GM21576 (cell line): ENCODE measurements at regions not wholly inside any gene's neighbourhood (a gene's known extent, or its start where the extent isn't known, plus 50 kb on each side); places are given as distances from the start of the nearest gene placed in this dataset.
"Not testable (repeated sequence)": the region's sequence is repeated elsewhere in the genome, so short reads cannot be mapped to it uniquely, and the experiment has no call there.

Source experiments
- ATAC-seq: cut with Tn5 transposase; IDR thresholded peaks from one replicate; pipeline ENCODE4 v1.9.1; 2021; ENCODE audit warnings: mild to moderate bottlenecking, moderate library complexity; ENCODE audit not compliant: unreplicated experiment

GRCh38 chr15:38852188-38852587 is 287.6 kb upstream of the RASGRP1 start:
- not testable (repeated sequence) for ATAC-seq

GRCh38 chr15:38853608-38854007 is 289.0 kb upstream of the RASGRP1 start:
- no peak for ATAC-seq

DNA sequence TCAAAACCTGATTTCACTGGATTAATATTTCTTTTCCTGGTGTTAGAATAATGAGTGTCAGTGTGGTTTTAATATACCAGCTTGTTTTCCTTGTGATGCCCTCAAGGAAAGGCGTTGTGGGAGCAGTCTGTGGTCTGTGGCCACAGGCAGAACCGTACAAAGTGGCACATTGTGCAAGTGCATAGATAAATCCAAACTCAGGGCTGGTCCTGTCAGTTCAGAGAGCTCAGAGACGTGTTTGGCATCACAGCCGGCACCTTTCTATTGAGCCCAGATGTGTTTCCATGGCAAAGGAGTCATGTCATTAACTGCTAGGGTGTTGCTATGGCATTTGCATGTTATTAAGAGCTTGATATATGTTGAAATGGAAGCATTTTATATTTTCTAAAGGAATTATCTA is 289.9 kb upstream of the RASGRP1 start:
- ATAC-seq: no peak

DNA sequence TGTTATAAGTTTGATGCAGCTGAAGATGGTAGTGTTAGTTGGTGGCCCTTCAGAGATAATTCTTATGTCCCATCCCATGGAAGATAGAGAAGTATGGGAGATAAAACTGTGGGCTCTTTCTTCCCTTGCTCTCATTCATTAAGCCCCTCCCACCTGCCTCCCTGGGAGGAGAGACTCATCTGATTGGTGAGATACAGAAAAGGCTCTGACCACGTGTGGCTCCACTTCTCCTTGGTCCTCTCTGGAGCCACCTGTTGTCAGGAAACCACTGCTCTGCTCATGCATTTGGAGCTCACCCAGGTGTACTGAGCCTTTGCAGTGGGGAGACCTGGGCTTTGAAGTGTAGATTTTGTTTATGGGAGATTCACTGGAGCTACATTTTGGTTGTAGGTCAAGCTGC is 293.2 kb upstream of the RASGRP1 start:
- no peak for ATAC-seq

- ATAC-seq: no peak
Measured at GRCh38 chr15:38859574-38859973, 295.0 kb upstream of the RASGRP1 start.

GRCh38 chr15:38860253-38860652 is 295.6 kb upstream of the RASGRP1 start:
- ATAC-seq: no peak

GRCh38 chr15:38860674-38861073 is 296.1 kb upstream of the RASGRP1 start:
- no peak for ATAC-seq

GRCh38 chr15:38861108-38861507 is 296.5 kb upstream of the RASGRP1 start:
- no peak for ATAC-seq

DNA sequence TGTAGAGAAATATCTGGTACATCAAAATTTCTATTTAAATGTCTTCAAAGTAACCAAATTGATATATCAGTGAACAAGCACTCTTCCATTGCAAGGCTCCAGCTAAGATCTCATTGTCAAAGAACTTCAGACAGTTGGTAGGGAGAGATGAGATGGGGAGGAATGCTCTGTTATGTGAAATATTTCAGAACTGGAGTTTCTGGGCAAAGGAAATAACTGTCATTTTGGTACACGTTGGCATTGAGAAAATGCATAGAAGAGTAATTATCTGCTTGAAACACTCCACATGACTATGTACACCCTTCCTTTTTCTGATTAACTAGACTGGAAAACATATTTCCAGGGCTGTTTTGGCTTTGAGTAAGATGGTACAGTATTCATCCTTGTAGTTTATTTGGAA is 297.5 kb upstream of the RASGRP1 start:
- ATAC-seq: no peak

- no peak for ATAC-seq
Measured at GRCh38 chr15:38863381-38863780, 298.8 kb upstream of the RASGRP1 start.

DNA sequence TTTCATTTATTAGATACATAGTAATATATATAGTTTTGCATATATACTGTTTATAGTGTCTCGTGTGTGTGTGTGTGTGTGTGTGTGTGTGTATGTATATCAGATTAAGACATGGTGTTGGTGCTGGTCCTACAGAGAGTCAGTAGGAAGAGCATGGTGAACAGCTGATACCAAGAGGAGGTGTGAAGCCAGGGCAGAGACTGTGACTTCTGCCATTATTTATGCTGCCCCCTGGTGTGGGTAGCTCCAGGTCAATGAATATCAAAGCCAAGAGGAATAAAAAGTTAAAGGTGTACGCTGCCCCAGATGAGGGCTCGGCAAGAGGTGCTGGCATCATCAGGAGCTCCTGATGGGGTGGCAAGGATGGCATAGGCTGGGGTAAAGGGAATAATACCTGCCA is 299.5 kb upstream of the RASGRP1 start:
- no peak for ATAC-seq

- no peak for ATAC-seq
Measured at GRCh38 chr15:38864827-38865581, 300.4 kb upstream of the RASGRP1 start.

DNA sequence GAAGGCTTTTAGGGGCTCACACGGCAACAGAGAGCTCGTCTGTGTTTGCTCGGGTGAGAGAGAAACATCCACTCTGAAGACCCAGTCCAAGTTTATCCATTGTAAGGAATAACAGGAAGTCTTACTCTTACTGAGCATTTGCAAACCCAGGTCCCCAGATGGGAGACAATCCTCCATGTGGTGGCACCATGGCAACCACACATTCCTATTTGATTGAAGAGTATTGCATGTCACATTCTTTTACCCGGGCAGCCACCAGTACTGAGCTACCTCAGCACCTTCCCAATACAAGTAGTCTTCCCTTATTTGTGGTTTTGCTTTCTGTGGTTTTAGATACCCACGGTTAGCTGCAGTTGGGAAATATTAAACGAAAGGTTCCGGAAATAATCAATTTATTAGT is 302.9 kb upstream of the RASGRP1 start:
- no peak for ATAC-seq

GRCh38 chr15:38868326-38869114 is 303.9 kb upstream of the RASGRP1 start:
- ATAC-seq: no peak

GRCh38 chr15:38871638-38872037 is 307.0 kb upstream of the RASGRP1 start:
- no peak for ATAC-seq

DNA sequence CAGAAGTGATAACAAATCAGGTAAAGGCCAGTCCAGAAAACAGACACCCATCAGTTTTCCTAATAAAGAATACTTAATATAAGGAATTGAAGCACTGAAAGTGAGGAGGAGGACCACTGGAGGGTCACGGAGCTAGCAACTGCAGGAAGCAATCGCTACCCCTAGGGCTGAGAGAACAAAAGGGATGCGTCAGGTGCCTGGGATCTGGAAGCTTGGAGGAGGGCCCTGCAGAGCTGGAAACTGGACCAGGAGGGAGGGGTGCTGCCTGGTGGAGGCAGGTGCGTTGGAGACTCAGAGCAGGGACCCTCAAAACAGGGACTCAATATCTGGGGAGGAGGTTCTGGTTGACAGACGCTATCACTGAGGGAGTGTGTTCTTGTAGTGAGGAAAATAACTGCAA is 308.1 kb upstream of the RASGRP1 start:
- ATAC-seq: no peak

- ATAC-seq: no peak
Measured at GRCh38 chr15:38873158-38873557, 308.5 kb upstream of the RASGRP1 start.

DNA sequence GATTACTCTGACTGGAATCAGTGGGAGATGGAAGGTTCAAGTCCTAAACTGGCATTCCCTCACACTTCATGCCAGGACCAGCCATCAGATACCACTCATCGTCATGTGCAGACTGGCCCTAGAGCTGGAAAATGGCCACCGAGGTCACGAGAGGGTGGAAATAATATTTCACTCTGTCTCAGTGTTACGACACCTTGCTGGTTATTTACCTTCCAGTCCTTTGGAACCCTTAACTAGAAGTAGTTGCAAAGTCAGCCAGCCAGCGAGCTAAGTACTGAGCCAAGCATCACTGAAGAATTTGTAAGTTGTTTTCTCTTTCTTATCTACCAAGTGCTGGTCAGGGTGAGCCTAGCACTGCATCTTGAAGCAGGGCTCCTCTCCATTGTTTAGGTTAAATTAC is 309.9 kb upstream of the RASGRP1 start:
- ATAC-seq: no peak

DNA sequence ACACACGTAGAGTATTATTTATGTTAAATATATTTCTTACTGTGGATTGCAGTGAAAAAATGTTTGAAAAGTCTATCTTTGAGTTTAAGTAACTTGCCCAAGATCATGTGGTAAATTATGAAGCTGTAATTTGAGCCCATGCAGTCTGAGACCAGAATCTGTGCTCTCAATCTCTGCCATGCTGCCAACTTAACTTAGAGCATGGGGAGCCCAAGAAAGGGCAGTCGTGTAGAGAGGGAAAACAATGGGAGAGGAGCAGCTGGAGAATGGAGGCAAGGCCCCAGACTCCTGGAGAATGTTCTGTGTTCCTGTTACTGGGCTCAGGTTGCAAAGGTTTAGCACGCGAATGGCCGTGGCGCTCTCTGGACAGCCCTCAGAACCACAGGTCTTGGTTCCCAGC is 311.6 kb upstream of the RASGRP1 start:
- ATAC-seq: no peak

- no peak for ATAC-seq
Measured at GRCh38 chr15:38876621-38877020, 312.0 kb upstream of the RASGRP1 start.

- no peak for ATAC-seq
Measured at GRCh38 chr15:38877471-38877870, 312.9 kb upstream of the RASGRP1 start.

DNA sequence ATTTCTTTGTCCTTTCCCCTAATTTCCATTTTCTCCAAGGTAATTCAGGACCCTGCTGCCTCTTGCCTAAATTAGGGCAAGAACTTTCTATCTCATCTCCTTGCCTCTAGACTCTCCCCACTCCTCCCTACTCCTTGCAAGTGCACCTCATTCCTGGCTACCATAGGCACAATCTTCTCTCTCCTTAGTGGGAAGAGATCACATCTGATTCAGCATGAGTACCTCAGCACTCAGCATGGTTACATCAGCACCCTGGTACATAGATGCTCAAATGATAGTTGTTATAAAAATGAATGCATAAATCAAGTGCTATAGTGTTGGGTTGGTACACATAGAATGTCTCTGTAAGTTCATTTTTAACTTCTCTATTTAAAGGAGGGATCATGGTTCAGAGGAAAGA is 313.4 kb upstream of the RASGRP1 start:
- ATAC-seq: no peak
